Loucy (cell line): ENCODE measurements at regions not wholly inside any gene's neighbourhood (a gene's known extent, or its start where the extent isn't known, plus 50 kb on each side); places are given as distances from the start of the nearest gene placed in this dataset.

ENCODE experiments used
- H2AFZ ChIP-seq: fragments of 200-600 bp; sonication (generic); 2 replicates; pipeline ENCODE4 v1.6.0; 2016; ENCODE audit warnings: antibody characterized with exemption, mild to moderate bottlenecking, low read length, moderate library complexity
- H3F3A ChIP-seq: fragments of 200-600 bp; 2 replicates; pipeline ENCODE4 v1.6.0; 2016; ENCODE audit warnings: antibody characterized with exemption, low read depth, mild to moderate bottlenecking
- H3K27me3 ChIP-seq: fragments of 200-600 bp; sonication (generic); 2 replicates; pipeline ENCODE4 v1.6.1; 2014; ENCODE audit warnings: low read length, mild to moderate bottlenecking; ENCODE audit not compliant: insufficient read depth, poor library complexity, severe bottlenecking
- H3K36me3 ChIP-seq: fragments of 200-600 bp; sonication (generic); 2 replicates; pipeline ENCODE4 v1.6.1; 2016; ENCODE audit warnings: low read length; ENCODE audit not compliant: insufficient read depth
- H3K4me1 ChIP-seq: fragments of 200-600 bp; sonication (generic); 2 replicates; pipeline ENCODE4 v1.5.1; 2014; ENCODE audit warnings: low read length, mild to moderate bottlenecking; ENCODE audit not compliant: insufficient read depth, poor library complexity, severe bottlenecking
- H3K4me2 ChIP-seq: fragments of 200-600 bp; sonication (generic); 2 replicates; pipeline ENCODE4 v1.6.0; 2014; ENCODE audit warnings: antibody characterized with exemption, low read length, low read depth, mild to moderate bottlenecking; ENCODE audit not compliant: poor library complexity, severe bottlenecking
- H3K4me3 ChIP-seq: fragments of 200-600 bp; sonication (generic); 2 replicates; pipeline ENCODE4 v1.5.1; 2014; ENCODE audit warnings: low read length, mild to moderate bottlenecking, mixed read lengths; ENCODE audit not compliant: poor library complexity, severe bottlenecking
- H3K79me2 ChIP-seq: fragments of 200-600 bp; sonication (generic); 2 replicates; pipeline ENCODE4 v1.6.1; 2014; ENCODE audit warnings: low read length; ENCODE audit not compliant: insufficient read depth
- H3K9ac ChIP-seq: fragments of 200-600 bp; sonication (generic); 2 replicates; pipeline ENCODE4 v1.6.0; 2014; ENCODE audit warnings: mild to moderate bottlenecking, low read depth, low read length, moderate library complexity; ENCODE audit not compliant: poor library complexity, severe bottlenecking
- H3K9me2 ChIP-seq: fragments of 200-600 bp; sonication (generic); replicated peaks from 2 replicates; pipeline ENCODE4 v1.6.1; 2016; ENCODE audit warnings: low read depth, low read length, mixed read lengths
- H3K9me3 ChIP-seq: fragments of 200-600 bp; sonication (generic); 2 replicates; pipeline ENCODE4 v1.6.1; 2014; ENCODE audit warnings: mild to moderate bottlenecking, antibody characterized with exemption, low read length, low read depth; ENCODE audit not compliant: insufficient read depth
- H4K20me1 ChIP-seq: fragments of 200-600 bp; sonication (generic); 2 replicates; pipeline ENCODE4 v1.6.0; 2014; ENCODE audit warnings: antibody characterized with exemption, low read length, mild to moderate bottlenecking; ENCODE audit not compliant: insufficient read depth, poor library complexity, severe bottlenecking
- EZH2phosphoT487 ChIP-seq: fragments of 200-600 bp; IDR thresholded peaks from 2 replicates; pipeline ENCODE4 v1.6.1; 2018; ENCODE audit warnings: antibody characterized with exemption, mild to moderate bottlenecking, moderate library complexity, borderline replicate concordance
- TF ChIP-seq, protein P1 (sequence below): fragments of 200-600 bp; sonication (generic); conservative IDR thresholded peaks from 2 replicates; pipeline ENCODE4 v1.5.1; 2014; ENCODE audit warnings: mild to moderate bottlenecking, antibody characterized with exemption, low read length

DNA sequence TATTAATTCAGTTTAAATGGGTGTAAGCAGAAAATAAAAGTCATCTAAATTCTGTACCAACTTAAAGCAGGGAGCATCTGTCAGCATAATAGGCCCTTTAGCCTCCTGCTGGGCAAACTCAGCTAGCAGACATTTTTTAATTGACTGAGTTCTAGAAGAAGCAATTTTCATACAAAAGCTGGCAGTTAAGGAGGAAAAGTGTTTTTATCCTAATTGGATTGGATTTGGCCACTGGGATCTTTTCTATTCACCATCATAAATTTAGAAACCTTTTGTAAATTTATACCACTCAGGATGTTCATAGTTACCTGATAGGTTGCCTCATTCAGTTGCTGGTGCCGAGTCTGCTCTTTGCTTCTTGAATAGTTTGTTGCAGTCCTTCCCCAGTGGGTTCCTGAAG lies 262.7 kb upstream of the FSIP2 start:
- TF ChIP-seq, protein P1, sequence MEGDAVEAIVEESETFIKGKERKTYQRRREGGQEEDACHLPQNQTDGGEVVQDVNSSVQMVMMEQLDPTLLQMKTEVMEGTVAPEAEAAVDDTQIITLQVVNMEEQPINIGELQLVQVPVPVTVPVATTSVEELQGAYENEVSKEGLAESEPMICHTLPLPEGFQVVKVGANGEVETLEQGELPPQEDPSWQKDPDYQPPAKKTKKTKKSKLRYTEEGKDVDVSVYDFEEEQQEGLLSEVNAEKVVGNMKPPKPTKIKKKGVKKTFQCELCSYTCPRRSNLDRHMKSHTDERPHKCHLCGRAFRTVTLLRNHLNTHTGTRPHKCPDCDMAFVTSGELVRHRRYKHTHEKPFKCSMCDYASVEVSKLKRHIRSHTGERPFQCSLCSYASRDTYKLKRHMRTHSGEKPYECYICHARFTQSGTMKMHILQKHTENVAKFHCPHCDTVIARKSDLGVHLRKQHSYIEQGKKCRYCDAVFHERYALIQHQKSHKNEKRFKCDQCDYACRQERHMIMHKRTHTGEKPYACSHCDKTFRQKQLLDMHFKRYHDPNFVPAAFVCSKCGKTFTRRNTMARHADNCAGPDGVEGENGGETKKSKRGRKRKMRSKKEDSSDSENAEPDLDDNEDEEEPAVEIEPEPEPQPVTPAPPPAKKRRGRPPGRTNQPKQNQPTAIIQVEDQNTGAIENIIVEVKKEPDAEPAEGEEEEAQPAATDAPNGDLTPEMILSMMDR = no peak
- no peak for TF ChIP-seq EZH2phosphoT487
- no peak overlapping the region for H3K4me2 ChIP-seq

DNA sequence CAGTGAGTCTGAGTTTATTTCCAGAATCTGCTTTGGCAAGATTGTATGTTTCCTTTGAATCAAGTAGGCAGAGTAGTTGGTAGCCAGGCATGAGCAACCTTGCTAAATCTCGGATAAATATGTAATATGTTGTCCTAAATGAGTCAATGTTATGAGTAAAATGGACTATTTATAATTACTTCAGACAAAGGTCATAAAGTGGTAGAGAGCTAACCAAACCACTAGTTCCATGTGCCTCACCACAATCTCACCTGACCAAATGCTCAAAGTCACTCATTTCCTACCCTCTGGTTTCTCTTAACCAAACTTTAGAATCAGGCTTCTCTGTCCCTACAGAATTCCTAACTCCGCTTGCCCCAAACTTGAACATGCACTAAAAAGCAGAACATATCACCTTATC lies 261.2 kb upstream of the FSIP2 start:
- no peak overlapping the region for H3K9ac ChIP-seq
- TF ChIP-seq EZH2phosphoT487 = no peak
- TF ChIP-seq, protein P1 = no peak
- no peaks in the 10 kb centered on the region for H3K9me3 ChIP-seq
- no peak overlapping the region for H3K4me3 ChIP-seq
- H4K20me1 ChIP-seq = no peaks in the 10 kb centered on the region
- no peaks in the 10 kb centered on the region for H3K27me3 ChIP-seq
- no peaks in the 10 kb centered on the region for H3F3A ChIP-seq
- H3K36me3 ChIP-seq = no peaks in the 10 kb centered on the region
- H2AFZ ChIP-seq = no peak overlapping the region
- no peaks in the 10 kb centered on the region for H3K4me1 ChIP-seq
- no peak overlapping the region for H3K4me2 ChIP-seq
- no peaks in the 10 kb centered on the region for H3K79me2 ChIP-seq
- H3K9me2 ChIP-seq = no peaks in the 10 kb centered on the region

More for the DNA sequence above, 262.7 kb upstream of the FSIP2 start:
- Histone ChIP-seq H3K79me2 (no peaks in the 10 kb centered on the region), H3K9ac (no peak overlapping the region), H3K4me1 (no peaks in the 10 kb centered on the region), H3K4me3 (no peak overlapping the region), H3K27me3 (no peaks in the 10 kb centered on the region), H3K9me2 (no peaks in the 10 kb centered on the region), H3K36me3 (no peaks in the 10 kb centered on the region), H2AFZ (no peak overlapping the region), H3K9me3 (no peaks in the 10 kb centered on the region), H4K20me1 (no peaks in the 10 kb centered on the region), H3F3A (no peaks in the 10 kb centered on the region)

DNA sequence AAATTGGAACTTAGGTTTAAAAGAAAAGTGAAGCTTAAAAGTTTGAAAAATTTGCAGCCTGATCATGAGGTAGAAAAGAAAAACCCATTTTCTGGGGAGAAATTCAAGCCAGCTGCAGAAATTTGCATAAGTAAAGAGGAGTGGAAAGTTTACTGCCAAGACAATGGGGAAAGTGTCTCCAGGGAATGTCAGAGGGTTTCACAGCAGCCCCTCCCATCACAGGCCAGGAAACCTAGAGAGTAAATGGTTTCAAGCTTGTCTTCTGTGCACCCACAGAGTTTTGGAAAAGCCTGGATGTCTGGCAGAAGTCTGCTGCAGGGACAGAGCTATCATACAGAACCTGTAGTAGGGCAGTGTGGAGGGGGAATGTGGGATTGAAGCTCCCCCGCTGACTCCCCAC lies 254.0 kb upstream of the FSIP2 start:
- no peaks in the 10 kb centered on the region for H3F3A ChIP-seq
- H3K36me3 ChIP-seq = no peaks in the 10 kb centered on the region
- no peak overlapping the region for H3K4me2 ChIP-seq
- no peaks in the 10 kb centered on the region for H3K79me2 ChIP-seq
- TF ChIP-seq EZH2phosphoT487 = no peak
- TF ChIP-seq, protein P1 = no peak
- no peak overlapping the region for H3K9ac ChIP-seq
- no peaks in the 10 kb centered on the region for H3K9me3 ChIP-seq
- no peaks in the 10 kb centered on the region for H3K9me2 ChIP-seq
- H3K27me3 ChIP-seq = no peaks in the 10 kb centered on the region
- H3K4me1 ChIP-seq = no peaks in the 10 kb centered on the region
- no peaks in the 10 kb centered on the region for H4K20me1 ChIP-seq
- no peak overlapping the region for H3K4me3 ChIP-seq
- H2AFZ ChIP-seq = no peak overlapping the region
